GM21381 (cell line): ENCODE measurements at regions not wholly inside any gene's neighbourhood (a gene's known extent, or its start where the extent isn't known, plus 50 kb on each side); places are given as distances from the start of the nearest gene placed in this dataset.

ENCODE experiments used
- ATAC-seq: cut with Tn5 transposase; IDR thresholded peaks from one replicate; pipeline ENCODE4 v1.9.1; 2021; ENCODE audit warnings: mild to moderate bottlenecking, moderate library complexity; ENCODE audit not compliant: unreplicated experiment

- no peak for ATAC-seq
These were observed 155.7 kb upstream of the CAMK1G start for GRCh38 chr1:209427811-209428210.

GRCh38 chr1:209428241-209428921 is 155.1 kb upstream of the CAMK1G start:
- ATAC-seq: no peak

GRCh38 chr1:209429611-209430010 is 153.9 kb upstream of the CAMK1G start:
- no peak for ATAC-seq

GRCh38 chr1:209430107-209430506 is 153.4 kb upstream of the CAMK1G start:
- no peak for ATAC-seq

- no peak for ATAC-seq
These were observed 152.7 kb upstream of the CAMK1G start for GRCh38 chr1:209430821-209431259.

- ATAC-seq: no peak
These were observed 152.1 kb upstream of the CAMK1G start for GRCh38 chr1:209431402-209431801.

GRCh38 chr1:209431813-209432442 is 151.6 kb upstream of the CAMK1G start:
- ATAC-seq: no peak

GRCh38 chr1:209432443-209432825 is 151.1 kb upstream of the CAMK1G start:
- no peak for ATAC-seq

- ATAC-seq: no peak
These were observed 149.9 kb upstream of the CAMK1G start for GRCh38 chr1:209433649-209434031.

- no peak for ATAC-seq
These were observed 149.4 kb upstream of the CAMK1G start for GRCh38 chr1:209434066-209434465.

GRCh38 chr1:209434631-209435217 is 148.8 kb upstream of the CAMK1G start:
- ATAC-seq: no peak

GRCh38 chr1:209435654-209436566 is 147.6 kb upstream of the CAMK1G start:
- peak; percentile 84 for ATAC-seq

GRCh38 chr1:209439828-209440227 is 143.7 kb upstream of the CAMK1G start:
- no peak for ATAC-seq

- ATAC-seq: no peak
These were observed 140.1 kb upstream of the CAMK1G start for GRCh38 chr1:209443361-209443931.

GRCh38 chr1:209443975-209444651 is 139.4 kb upstream of the CAMK1G start:
- no peak for ATAC-seq

- no peak for ATAC-seq
These were observed 138.6 kb upstream of the CAMK1G start for GRCh38 chr1:209444961-209445360.

GRCh38 chr1:209445576-209445975 is 137.9 kb upstream of the CAMK1G start:
- no peak for ATAC-seq

- no peak for ATAC-seq
These were observed 137.2 kb upstream of the CAMK1G start for GRCh38 chr1:209446356-209446755.

- no peak for ATAC-seq
These were observed 129.0 kb upstream of the CAMK1G start for GRCh38 chr1:209454340-209454994.

- no peak for ATAC-seq
These were observed 128.4 kb upstream of the CAMK1G start for GRCh38 chr1:209455145-209455544.
